Stimulated activated CD4-positive, alpha-beta T cell treated with anti-CD3 and anti-CD28 coated beads, Interleukin-15, amount 100 ng/mL, for 48 hours (primary cell): ENCODE measurements at regions not wholly inside any gene's neighbourhood (a gene's known extent, or its start where the extent isn't known, plus 50 kb on each side); places are given as distances from the start of the nearest gene placed in this dataset.
"Not testable (repeated sequence)": the region's sequence is repeated elsewhere in the genome, so short reads cannot be mapped to it uniquely, and the experiment has no call there.

ENCODE experiments used
- DNase-seq, 2 donors: peaks; one replicate each; pipeline ENCODE4 v3.0.0-alpha.2; 2020; ENCODE audit warnings: low read depth in 2 of 2

- DNase-seq: no peak
These were observed 438.8 kb downstream of the EFNB2 start for GRCh38 chr13:106096661-106097092.

DNA sequence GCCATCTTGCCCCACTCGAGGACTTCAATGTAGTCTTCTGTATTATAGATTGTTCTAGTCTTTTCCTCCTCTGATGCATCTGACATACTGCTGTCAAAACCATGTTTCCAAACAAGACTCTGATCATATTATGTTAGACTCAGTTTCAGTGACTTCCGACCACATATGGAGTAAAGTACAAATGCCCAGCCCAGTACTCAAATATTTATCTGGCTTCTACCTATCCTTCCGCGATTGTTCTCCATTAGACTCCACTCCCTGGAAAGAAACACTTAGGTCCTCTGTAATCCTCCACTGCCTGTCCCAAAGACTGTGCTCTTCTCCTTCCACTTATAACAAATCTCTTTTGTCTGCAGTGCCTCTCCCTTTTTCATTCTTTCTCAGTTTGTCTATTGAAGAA lies 439.5 kb downstream of the EFNB2 start:
- DNase-seq: no peak

DNA sequence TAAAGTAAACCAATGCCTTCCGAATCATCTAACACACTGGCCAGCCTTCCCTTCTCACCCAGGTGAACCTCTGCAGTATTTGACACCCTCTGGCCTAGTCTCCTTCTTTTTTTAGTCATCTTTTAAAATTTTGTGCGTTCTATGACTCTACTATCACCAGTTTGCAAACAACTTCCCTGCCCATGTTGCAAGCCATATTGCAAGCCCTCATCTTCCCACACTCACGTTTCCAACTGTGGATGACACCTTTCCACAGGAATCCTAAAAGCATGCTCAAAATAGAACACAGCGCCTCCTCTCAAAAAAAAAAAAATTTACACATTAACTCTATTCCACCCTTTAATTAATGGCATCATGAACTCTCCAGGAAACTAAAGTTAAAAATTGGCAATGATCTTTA lies 440.1 kb downstream of the EFNB2 start:
- no peak for DNase-seq

DNA sequence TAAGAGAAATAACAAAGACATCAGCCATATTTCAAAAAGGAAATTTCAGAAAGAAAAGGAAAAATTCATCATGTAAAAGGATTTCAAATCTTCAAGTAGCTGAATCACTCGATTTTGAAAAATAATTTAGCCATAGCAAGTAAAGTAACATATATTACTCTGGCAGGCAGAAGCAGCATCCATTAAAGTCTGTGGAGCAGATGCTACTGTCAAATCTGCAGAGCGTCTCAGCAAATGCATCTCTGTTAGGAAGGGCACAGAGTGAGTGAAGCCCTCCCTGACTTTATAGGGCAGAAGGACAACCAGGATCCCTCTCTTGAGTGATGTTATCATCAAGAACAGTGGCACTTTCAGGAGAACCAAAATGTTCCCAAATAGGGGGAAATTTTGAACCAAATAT lies 445.5 kb downstream of the EFNB2 start:
- DNase-seq: no peak

DNA sequence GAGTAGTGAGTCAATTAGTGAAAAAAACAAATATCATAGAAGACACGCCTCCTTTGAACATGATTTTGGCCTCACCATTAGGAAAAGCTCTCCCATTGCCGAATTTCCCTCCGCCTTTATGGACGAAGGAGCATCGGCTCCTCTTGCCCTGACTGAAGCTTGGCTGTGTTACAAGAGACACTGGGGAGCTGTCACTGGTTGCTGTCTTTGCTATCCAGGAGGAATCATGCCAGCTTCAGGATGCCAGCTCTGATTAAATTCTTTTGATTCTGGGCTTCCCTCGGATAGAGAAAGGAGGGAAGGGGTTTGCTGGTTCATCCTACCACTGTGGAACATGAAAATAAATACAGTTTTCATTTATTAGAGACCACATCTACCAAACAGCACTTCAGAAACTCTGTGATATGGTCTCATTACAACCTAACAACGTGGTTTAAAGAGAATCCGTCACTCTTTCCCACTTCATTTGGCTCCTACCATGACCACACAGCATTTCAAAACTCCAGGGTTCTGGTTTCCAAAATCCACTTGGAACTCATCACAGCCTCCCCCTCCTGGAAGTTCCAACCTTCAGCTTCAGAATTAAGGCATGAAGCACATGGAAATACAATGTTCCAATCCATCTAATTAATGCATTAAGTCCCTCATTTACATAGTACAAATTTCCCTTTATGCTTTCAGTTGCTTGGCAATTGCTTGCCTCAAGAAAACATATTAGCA lies 446.0 kb downstream of the EFNB2 start:
- DNase-seq: no peak

DNA sequence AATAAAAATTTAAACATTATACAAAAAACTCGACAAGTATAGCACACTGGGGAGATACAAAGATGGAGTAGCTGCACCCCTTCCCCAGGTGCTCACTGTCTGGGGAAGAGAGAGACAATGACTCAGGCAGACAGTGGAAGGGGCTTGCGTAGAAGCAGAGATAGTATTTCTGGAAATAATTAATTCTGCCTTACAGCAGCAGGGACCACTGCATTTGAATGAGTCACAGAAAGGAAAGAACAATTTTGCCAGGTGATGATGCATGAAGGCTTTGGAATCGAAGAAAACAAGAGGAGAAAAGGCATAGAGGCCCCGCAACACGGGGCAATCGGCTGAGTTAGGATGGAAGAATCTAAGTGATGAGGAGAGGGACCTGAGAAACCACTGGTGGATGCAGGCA lies 447.4 kb downstream of the EFNB2 start:
- DNase-seq: no peak

- no peak for DNase-seq
These were observed 448.3 kb downstream of the EFNB2 start for GRCh38 chr13:106087201-106087600.

DNA sequence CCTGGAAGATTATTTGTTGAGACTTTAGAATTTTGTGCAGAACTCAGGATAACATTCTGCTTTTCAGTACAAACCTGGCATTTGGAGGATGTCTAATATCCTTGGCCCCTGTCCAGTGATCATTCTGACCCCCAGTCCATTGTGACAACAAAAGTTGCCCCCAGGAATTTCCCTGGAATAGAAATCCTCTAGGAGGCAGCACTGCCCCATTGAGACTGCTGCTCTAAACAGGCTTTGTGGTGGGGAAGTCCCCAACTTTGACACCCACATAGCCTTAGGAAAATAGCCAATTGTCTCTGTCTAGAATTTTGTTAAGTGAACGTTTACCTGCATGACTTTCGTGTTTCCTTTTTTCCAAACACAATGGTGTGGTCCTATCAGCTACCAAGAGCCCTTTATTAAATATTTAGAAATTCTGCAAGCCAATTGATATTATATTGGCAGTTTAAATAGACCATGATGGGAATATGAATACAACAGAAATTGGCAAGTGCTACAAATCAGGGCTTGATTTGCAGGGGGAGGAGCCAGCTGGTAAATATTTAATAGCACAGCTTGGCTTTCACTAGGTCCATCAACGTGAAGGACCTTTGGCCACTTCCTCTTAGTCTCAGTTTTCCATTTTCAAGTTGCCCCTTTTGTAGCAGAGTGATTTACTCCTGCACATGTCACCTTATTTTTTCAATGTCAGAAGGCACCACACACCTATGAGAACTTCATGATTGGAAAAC lies 451.7 kb downstream of the EFNB2 start:
- DNase-seq: no peak

GRCh38 chr13:106081221-106081620 lies 454.2 kb downstream of the EFNB2 start:
- not testable (repeated sequence) for DNase-seq

DNA sequence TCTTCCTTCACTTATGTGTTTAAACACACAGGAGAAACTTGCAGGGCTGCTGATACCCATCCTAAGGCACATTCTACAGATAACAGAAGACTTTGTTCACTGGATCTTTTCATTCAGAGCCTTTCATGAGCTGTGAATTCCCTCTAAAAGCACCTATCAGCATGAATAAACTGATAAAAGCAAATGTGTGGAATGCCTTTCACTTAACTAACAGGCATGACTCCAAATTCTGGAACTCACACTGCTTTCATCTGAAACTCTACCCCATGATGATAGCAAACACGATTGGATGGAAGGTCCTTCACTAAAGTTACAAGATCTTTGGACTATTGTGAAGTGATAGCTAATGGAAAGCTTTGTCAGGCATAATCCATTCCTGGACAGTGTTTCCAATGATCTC lies 457.3 kb downstream of the EFNB2 start:
- no peak for DNase-seq

DNA sequence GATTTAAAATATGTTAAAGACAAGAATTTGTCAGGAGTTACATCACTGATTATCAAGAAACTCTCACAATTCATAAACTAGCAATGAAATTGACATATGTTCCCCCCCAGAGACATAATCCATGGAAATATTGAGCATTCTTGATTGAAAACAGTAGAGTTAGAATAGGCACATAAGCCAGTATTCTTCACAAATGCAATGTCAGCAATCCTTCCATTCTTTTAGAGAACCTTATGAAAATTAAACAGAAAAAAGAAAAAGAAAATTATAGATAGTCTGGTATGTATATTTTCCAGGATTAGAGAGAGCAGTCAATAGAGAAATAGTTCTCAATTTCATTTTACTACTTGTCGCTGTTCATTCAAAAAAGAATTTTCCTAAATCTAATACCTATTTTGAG lies 458.4 kb downstream of the EFNB2 start:
- DNase-seq: no peak

- no peak for DNase-seq
These were observed 463.4 kb downstream of the EFNB2 start for GRCh38 chr13:106072014-106072413.

GRCh38 chr13:106063591-106064313 lies 471.7 kb downstream of the EFNB2 start:
- DNase-seq: no peak

- DNase-seq: no peak
These were observed 473.7 kb downstream of the EFNB2 start for GRCh38 chr13:106061781-106062180.

GRCh38 chr13:106056851-106057250 lies 478.6 kb downstream of the EFNB2 start:
- no peak for DNase-seq

GRCh38 chr13:106052200-106052767 lies 483.2 kb downstream of the EFNB2 start:
- no peak for DNase-seq

DNA sequence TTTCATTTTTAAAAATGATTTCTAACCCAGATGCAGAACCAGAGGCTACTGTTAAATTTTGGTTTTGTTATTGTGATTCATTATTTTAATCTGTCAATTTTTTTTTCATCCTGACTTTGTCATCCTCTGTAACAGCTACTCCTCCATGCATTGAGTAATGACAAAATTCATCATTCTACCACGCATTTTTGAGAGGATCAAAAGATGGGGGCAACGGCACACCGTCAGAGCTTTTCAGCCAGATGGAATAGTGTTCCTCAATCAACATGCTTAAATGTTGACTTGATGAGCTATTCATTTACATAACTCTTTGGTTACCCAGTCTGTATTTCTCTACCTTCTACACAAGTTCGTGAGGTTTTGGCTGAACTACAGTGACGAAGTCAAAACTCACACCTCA lies 486.3 kb downstream of the EFNB2 start:
- DNase-seq: no peak

GRCh38 chr13:106048386-106048785 lies 487.1 kb downstream of the EFNB2 start:
- DNase-seq: no peak

GRCh38 chr13:106047859-106048258 lies 487.6 kb downstream of the EFNB2 start:
- DNase-seq: no peak

GRCh38 chr13:106042996-106043581 lies 492.4 kb downstream of the EFNB2 start:
- DNase-seq: no peak

GRCh38 chr13:106041445-106041844 lies 494.0 kb downstream of the EFNB2 start:
- no peak for DNase-seq

DNA sequence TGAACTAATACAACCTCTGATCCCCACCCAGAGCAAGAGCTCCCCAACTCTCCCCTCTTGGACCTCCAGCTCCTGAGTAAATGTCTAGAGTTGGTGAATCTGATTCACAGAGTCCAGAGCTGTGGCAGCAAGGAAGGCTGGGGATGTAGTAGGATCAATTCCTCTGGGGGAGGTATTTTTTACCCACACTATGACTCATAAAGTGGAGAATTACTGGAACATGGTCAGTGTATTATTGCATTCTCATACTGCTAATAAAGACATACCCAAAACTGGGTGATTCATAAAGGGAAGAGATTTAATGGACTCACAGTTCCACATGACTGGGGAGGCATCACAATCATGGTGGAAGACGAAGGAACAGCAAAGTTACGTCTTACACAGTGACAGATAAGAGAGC lies 496.7 kb downstream of the EFNB2 start:
- no peak for DNase-seq
